ENCODE measurements at regions not wholly inside any gene's neighbourhood (a gene's known extent, or its start where the extent isn't known, plus 50 kb on each side); places are given as distances from the start of the nearest gene placed in this dataset.

DNA sequence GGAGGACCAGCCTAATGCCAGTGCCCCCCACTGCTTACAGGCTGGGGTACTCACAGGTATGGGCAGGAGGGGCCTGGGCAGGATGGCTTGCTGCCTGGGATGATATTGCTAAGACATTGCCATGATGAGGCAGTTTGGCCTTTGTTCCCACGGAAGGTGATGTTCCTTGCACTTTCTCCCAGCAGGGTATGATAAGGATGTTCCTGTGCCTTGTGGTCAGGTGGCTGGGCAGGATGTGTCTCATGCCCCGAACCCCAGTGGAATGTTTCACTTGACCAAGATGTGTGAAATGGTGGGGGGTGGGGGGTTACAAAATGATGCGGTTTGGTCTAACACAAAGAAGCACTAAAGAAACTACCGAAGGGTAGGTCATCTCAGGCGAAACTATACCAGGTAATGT is 337.8 kb upstream of the ZFHX3 start:
- TF ChIP-seq POLR2A (IDR thresholded peaks at IDR 0.05), result no peak
- TF ChIP-seq, protein P1, sequence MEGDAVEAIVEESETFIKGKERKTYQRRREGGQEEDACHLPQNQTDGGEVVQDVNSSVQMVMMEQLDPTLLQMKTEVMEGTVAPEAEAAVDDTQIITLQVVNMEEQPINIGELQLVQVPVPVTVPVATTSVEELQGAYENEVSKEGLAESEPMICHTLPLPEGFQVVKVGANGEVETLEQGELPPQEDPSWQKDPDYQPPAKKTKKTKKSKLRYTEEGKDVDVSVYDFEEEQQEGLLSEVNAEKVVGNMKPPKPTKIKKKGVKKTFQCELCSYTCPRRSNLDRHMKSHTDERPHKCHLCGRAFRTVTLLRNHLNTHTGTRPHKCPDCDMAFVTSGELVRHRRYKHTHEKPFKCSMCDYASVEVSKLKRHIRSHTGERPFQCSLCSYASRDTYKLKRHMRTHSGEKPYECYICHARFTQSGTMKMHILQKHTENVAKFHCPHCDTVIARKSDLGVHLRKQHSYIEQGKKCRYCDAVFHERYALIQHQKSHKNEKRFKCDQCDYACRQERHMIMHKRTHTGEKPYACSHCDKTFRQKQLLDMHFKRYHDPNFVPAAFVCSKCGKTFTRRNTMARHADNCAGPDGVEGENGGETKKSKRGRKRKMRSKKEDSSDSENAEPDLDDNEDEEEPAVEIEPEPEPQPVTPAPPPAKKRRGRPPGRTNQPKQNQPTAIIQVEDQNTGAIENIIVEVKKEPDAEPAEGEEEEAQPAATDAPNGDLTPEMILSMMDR (IDR thresholded peaks at IDR 0.05), result no peak

All from right lobe of liver (tissue), 4 donors.